ENCODE measurements at regions not wholly inside any gene's neighbourhood (a gene's known extent, or its start where the extent isn't known, plus 50 kb on each side); places are given as distances from the start of the nearest gene placed in this dataset.

DNA sequence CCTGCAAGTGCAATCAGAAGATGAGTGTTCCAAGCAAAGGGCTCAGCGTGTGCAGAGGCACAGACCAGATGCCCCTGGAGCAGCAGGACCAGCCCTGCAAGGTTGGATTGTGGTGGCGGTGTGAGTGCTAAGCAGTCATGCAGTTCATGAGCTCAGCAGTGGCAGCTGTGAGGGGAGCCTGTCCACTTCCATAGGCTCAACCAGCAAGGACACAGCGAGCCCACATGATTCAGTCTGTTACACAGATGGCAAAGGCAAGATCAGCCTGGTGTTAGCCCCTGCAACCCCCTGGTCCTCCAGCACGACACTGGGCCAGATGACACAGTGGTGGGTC lies 95.9 kb upstream of the PRR23E start:
- H3K27ac Mint-ChIP-seq = no peak overlapping the region
- H3K4me1 ChIP-seq (ENCODE audit: insufficient read depth) = no peaks in the 10 kb centered on the region
- ATAC-seq = no peak
- no peaks in the 10 kb centered on the region for H3K9me2 ChIP-seq (ENCODE audit: insufficient read depth)
- peaks cover 7% of the 10 kb centered on the region; the same call in 1 of the 3 replicates for H3K9me3 Mint-ChIP-seq
- H3K4me1 Mint-ChIP-seq = no peaks in the 10 kb centered on the region
- TF ChIP-seq, protein P1, sequence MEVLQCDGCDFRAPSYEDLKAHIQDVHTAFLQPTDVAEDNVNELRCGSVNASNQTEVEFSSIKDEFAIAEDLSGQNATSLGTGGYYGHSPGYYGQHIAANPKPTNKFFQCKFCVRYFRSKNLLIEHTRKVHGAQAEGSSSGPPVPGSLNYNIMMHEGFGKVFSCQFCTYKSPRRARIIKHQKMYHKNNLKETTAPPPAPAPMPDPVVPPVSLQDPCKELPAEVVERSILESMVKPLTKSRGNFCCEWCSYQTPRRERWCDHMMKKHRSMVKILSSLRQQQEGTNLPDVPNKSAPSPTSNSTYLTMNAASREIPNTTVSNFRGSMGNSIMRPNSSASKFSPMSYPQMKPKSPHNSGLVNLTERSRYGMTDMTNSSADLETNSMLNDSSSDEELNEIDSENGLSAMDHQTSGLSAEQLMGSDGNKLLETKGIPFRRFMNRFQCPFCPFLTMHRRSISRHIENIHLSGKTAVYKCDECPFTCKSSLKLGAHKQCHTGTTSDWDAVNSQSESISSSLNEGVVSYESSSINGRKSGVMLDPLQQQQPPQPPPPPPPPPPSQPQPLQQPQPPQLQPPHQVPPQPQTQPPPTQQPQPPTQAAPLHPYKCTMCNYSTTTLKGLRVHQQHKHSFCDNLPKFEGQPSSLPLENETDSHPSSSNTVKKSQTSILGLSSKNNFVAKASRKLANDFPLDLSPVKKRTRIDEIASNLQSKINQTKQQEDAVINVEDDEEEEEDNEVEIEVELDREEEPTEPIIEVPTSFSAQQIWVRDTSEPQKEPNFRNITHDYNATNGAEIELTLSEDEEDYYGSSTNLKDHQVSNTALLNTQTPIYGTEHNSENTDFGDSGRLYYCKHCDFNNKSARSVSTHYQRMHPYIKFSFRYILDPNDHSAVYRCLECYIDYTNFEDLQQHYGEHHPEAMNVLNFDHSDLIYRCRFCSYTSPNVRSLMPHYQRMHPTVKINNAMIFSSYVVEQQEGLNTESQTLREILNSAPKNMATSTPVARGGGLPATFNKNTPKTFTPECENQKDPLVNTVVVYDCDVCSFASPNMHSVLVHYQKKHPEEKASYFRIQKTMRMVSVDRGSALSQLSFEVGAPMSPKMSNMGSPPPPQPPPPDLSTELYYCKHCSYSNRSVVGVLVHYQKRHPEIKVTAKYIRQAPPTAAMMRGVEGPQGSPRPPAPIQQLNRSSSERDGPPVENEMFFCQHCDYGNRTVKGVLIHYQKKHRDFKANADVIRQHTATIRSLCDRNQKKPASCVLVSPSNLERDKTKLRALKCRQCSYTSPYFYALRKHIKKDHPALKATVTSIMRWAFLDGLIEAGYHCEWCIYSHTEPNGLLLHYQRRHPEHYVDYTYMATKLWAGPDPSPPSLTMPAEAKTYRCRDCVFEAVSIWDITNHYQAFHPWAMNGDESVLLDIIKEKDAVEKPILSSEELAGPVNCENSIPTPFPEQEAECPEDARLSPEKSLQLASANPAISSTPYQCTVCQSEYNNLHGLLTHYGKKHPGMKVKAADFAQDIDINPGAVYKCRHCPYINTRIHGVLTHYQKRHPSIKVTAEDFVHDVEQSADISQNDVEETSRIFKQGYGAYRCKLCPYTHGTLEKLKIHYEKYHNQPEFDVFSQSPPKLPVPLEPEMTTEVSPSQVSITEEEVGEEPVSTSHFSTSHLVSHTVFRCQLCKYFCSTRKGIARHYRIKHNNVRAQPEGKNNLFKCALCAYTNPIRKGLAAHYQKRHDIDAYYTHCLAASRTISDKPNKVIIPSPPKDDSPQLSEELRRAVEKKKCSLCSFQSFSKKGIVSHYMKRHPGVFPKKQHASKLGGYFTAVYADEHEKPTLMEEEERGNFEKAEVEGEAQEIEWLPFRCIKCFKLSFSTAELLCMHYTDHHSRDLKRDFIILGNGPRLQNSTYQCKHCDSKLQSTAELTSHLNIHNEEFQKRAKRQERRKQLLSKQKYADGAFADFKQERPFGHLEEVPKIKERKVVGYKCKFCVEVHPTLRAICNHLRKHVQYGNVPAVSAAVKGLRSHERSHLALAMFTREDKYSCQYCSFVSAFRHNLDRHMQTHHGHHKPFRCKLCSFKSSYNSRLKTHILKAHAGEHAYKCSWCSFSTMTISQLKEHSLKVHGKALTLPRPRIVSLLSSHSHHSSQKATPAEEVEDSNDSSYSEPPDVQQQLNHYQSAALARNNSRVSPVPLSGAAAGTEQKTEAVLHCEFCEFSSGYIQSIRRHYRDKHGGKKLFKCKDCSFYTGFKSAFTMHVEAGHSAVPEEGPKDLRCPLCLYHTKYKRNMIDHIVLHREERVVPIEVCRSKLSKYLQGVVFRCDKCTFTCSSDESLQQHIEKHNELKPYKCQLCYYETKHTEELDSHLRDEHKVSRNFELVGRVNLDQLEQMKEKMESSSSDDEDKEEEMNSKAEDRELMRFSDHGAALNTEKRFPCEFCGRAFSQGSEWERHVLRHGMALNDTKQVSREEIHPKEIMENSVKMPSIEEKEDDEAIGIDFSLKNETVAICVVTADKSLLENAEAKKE (CRISPR knock-in tag; IDR thresholded peaks at IDR 0.05) = no peak
- TF ChIP-seq JUNB (IDR thresholded peaks at IDR 0.05; ENCODE audit: unreplicated experiment) = no peak
- TF ChIP-seq, protein P2, sequence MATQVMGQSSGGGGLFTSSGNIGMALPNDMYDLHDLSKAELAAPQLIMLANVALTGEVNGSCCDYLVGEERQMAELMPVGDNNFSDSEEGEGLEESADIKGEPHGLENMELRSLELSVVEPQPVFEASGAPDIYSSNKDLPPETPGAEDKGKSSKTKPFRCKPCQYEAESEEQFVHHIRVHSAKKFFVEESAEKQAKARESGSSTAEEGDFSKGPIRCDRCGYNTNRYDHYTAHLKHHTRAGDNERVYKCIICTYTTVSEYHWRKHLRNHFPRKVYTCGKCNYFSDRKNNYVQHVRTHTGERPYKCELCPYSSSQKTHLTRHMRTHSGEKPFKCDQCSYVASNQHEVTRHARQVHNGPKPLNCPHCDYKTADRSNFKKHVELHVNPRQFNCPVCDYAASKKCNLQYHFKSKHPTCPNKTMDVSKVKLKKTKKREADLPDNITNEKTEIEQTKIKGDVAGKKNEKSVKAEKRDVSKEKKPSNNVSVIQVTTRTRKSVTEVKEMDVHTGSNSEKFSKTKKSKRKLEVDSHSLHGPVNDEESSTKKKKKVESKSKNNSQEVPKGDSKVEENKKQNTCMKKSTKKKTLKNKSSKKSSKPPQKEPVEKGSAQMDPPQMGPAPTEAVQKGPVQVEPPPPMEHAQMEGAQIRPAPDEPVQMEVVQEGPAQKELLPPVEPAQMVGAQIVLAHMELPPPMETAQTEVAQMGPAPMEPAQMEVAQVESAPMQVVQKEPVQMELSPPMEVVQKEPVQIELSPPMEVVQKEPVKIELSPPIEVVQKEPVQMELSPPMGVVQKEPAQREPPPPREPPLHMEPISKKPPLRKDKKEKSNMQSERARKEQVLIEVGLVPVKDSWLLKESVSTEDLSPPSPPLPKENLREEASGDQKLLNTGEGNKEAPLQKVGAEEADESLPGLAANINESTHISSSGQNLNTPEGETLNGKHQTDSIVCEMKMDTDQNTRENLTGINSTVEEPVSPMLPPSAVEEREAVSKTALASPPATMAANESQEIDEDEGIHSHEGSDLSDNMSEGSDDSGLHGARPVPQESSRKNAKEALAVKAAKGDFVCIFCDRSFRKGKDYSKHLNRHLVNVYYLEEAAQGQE (IDR thresholded peaks at IDR 0.05; ENCODE audit: unreplicated experiment) = no peak
- no peak for TF ChIP-seq CREB1 (CRISPR knock-in tag; IDR thresholded peaks at IDR 0.05; ENCODE audit: low read depth)
- no peak for TF ChIP-seq EZH2 (IDR thresholded peaks at IDR 0.05; ENCODE audit: low read depth, unreplicated experiment)
- TF ChIP-seq NANOG (IDR thresholded peaks at IDR 0.05; ENCODE audit: borderline replicate concordance) = no peak
- TF ChIP-seq ZNF114 (CRISPR knock-in tag; IDR thresholded peaks at IDR 0.05) = no peak
- no peak for TF ChIP-seq POLR2AphosphoS5 (IDR thresholded peaks at IDR 0.05; ENCODE audit: low read depth)
- TF ChIP-seq, protein P3, sequence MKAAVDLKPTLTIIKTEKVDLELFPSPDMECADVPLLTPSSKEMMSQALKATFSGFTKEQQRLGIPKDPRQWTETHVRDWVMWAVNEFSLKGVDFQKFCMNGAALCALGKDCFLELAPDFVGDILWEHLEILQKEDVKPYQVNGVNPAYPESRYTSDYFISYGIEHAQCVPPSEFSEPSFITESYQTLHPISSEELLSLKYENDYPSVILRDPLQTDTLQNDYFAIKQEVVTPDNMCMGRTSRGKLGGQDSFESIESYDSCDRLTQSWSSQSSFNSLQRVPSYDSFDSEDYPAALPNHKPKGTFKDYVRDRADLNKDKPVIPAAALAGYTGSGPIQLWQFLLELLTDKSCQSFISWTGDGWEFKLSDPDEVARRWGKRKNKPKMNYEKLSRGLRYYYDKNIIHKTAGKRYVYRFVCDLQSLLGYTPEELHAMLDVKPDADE (IDR thresholded peaks at IDR 0.05) = no peak
- TF ChIP-seq EZH2phosphoT487 (IDR thresholded peaks at IDR 0.05; ENCODE audit: unreplicated experiment) = no peak
- TF ChIP-seq ZNF331 (CRISPR knock-in tag; IDR thresholded peaks at IDR 0.05; ENCODE audit: low read depth) = no peak
- TF ChIP-seq, protein P4, sequence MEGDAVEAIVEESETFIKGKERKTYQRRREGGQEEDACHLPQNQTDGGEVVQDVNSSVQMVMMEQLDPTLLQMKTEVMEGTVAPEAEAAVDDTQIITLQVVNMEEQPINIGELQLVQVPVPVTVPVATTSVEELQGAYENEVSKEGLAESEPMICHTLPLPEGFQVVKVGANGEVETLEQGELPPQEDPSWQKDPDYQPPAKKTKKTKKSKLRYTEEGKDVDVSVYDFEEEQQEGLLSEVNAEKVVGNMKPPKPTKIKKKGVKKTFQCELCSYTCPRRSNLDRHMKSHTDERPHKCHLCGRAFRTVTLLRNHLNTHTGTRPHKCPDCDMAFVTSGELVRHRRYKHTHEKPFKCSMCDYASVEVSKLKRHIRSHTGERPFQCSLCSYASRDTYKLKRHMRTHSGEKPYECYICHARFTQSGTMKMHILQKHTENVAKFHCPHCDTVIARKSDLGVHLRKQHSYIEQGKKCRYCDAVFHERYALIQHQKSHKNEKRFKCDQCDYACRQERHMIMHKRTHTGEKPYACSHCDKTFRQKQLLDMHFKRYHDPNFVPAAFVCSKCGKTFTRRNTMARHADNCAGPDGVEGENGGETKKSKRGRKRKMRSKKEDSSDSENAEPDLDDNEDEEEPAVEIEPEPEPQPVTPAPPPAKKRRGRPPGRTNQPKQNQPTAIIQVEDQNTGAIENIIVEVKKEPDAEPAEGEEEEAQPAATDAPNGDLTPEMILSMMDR (conservative IDR thresholded peaks at IDR 0.05; ENCODE audit: low read depth in 2 of 2) = no peak
- TF ChIP-seq STAT1 (IDR thresholded peaks at IDR 0.05; ENCODE audit: unreplicated experiment) = no peak
- H3K27ac ChIP-seq (ENCODE audit: low read depth) = no peak overlapping the region
- DNase-seq (ENCODE audit: low spot score) = no peak
- H3K79me2 ChIP-seq (replicated peaks; ENCODE audit: insufficient read depth) = no peaks in the 10 kb centered on the region
- no peak overlapping the region for H3K4me3 Mint-ChIP-seq
- no peaks in the 10 kb centered on the region for H3K36me3 Mint-ChIP-seq (ENCODE audit: low read depth)
- H4K20me1 ChIP-seq (replicated peaks; ENCODE audit: insufficient read depth) = no peaks in the 10 kb centered on the region
- no peaks in the 10 kb centered on the region for H3F3A ChIP-seq (replicated peaks; ENCODE audit: low read depth)
- no peak overlapping the region for H3K4me3 ChIP-seq
- no peak overlapping the region for H2AFZ ChIP-seq
- H3K36me3 ChIP-seq (ENCODE audit: insufficient read depth) = no peaks in the 10 kb centered on the region
- peaks cover 20% of the 10 kb centered on the region for H3K27me3 Mint-ChIP-seq (ENCODE audit: insufficient read depth, low read depth, poor library complexity)
- no peak overlapping the region for H3K4me2 ChIP-seq
- H3K27me3 ChIP-seq (ENCODE audit: insufficient read depth) = no peaks in the 10 kb centered on the region

Data from GM23338 (cell line).